OCI-LY3 (cell line): ENCODE measurements at regions not wholly inside any gene's neighbourhood (a gene's known extent, or its start where the extent isn't known, plus 50 kb on each side); places are given as distances from the start of the nearest gene placed in this dataset.

Source experiments
- H2AFZ ChIP-seq: fragments of 200-600, 300-600 bp; shearing (Covaris generic); 2 replicates; pipeline ENCODE4 v1.6.0; 2014; ENCODE audit warnings: antibody characterized with exemption, low read depth, low read length
- H3K27ac ChIP-seq: fragments of 200-600, 300-600 bp; sonication (generic); 2 replicates; pipeline ENCODE4 v1.5.1; 2014; ENCODE audit warnings: mild to moderate bottlenecking, low read length, moderate library complexity, mixed read lengths
- H3K27me3 ChIP-seq: fragments of 200-600, 300-600 bp; sonication (generic); 2 replicates; pipeline ENCODE4 v1.6.1; 2014; ENCODE audit warnings: low read depth, low read length, mixed read lengths
- H3K36me3 ChIP-seq: fragments of 200-600, 300-600 bp; sonication (generic); replicated peaks from 2 replicates; pipeline ENCODE3; 2014; ENCODE audit warnings: low read depth, low read length, mixed read lengths
- H3K4me1 ChIP-seq: fragments of 300-600, 200-600 bp; sonication (generic); 2 replicates; pipeline ENCODE4 v1.6.1; 2014; ENCODE audit warnings: low read length, mixed read lengths
- H3K4me2 ChIP-seq: fragments of 200-600, 300-600 bp; sonication (generic); 2 replicates; pipeline ENCODE4 v1.6.1; 2014; ENCODE audit warnings: low read length, mixed read lengths
- H3K4me3 ChIP-seq: fragments of 300-600, 200-600 bp; sonication (generic); 2 replicates; pipeline ENCODE4 v1.5.1; 2014; ENCODE audit warnings: antibody characterized with exemption, mild to moderate bottlenecking, low read length, moderate library complexity
- H3K79me2 ChIP-seq: fragments of 300-600, 200-600 bp; shearing (Covaris generic); 2 replicates; pipeline ENCODE4 v1.6.1; 2014; ENCODE audit warnings: mild to moderate bottlenecking, low read length, mixed read lengths
- H3K9ac ChIP-seq: fragments of 300-600, 200-600 bp; shearing (Covaris generic); 2 replicates; pipeline ENCODE4 v1.6.0; 2014; ENCODE audit warnings: mild to moderate bottlenecking, low read length, moderate library complexity
- H3K9me3 ChIP-seq: fragments of 200-600, 300-600 bp; shearing (Covaris generic); 2 replicates; pipeline ENCODE4 v1.6.1; 2014; ENCODE audit warnings: low read length, mixed read lengths; ENCODE audit not compliant: insufficient read depth
- H4K20me1 ChIP-seq: fragments of 200-600, 300-600 bp; sonication (generic); 2 replicates; pipeline ENCODE4 v1.6.1; 2016; ENCODE audit warnings: low read length, mixed read lengths; ENCODE audit not compliant: insufficient read depth
- EZH2phosphoT487 ChIP-seq: fragments of 200-600 bp; shearing (Covaris generic); IDR thresholded peaks from 2 replicates; pipeline ENCODE4 v1.6.1; 2018; ENCODE audit warnings: antibody characterized with exemption, mixed run types, low read depth
- TF ChIP-seq, protein P1 (sequence below): fragments of 200-600, 300-600 bp; sonication (generic); IDR thresholded peaks from 2 replicates; pipeline ENCODE4 v1.5.1; 2014; ENCODE audit warnings: antibody characterized with exemption, low read length, low read depth

DNA sequence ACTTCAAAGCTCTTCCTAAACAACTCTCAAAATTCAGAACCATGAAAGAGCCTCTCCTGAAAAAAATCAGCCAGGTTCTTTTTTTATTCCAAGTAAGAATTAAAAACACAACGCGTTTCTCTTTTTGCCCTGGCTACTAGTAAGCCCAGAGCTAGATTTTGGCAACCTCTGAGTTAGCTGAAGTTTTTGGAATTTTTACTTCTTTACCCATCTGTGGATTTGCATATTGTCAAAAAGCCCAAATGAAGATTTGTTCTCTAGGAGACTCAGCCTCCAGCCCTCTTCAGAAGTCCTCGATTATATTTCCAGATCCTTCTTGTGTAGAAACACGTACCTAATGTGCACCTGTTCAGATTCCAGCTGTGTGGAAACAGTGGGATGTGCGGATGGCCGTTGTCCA is 517.9 kb downstream of the TBC1D22A start:
- Histone ChIP-seq H3K36me3 (no peaks in the 10 kb centered on the region), H3K79me2 (no peaks in the 10 kb centered on the region), H3K9ac (no peak overlapping the region), H2AFZ (no peak overlapping the region), H3K4me3 (no peak overlapping the region), H3K4me2 (no peak overlapping the region), H3K27me3 (peaks cover 20% of the 10 kb centered on the region; the same call in 1 of the 2 replicates), H3K4me1 (no peaks in the 10 kb centered on the region), H3K9me3 (no peaks in the 10 kb centered on the region), H4K20me1 (no peaks in the 10 kb centered on the region), H3K27ac (no peak overlapping the region)
- TF ChIP-seq, protein P1, sequence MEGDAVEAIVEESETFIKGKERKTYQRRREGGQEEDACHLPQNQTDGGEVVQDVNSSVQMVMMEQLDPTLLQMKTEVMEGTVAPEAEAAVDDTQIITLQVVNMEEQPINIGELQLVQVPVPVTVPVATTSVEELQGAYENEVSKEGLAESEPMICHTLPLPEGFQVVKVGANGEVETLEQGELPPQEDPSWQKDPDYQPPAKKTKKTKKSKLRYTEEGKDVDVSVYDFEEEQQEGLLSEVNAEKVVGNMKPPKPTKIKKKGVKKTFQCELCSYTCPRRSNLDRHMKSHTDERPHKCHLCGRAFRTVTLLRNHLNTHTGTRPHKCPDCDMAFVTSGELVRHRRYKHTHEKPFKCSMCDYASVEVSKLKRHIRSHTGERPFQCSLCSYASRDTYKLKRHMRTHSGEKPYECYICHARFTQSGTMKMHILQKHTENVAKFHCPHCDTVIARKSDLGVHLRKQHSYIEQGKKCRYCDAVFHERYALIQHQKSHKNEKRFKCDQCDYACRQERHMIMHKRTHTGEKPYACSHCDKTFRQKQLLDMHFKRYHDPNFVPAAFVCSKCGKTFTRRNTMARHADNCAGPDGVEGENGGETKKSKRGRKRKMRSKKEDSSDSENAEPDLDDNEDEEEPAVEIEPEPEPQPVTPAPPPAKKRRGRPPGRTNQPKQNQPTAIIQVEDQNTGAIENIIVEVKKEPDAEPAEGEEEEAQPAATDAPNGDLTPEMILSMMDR: no peak
- TF ChIP-seq EZH2phosphoT487: no peak

DNA sequence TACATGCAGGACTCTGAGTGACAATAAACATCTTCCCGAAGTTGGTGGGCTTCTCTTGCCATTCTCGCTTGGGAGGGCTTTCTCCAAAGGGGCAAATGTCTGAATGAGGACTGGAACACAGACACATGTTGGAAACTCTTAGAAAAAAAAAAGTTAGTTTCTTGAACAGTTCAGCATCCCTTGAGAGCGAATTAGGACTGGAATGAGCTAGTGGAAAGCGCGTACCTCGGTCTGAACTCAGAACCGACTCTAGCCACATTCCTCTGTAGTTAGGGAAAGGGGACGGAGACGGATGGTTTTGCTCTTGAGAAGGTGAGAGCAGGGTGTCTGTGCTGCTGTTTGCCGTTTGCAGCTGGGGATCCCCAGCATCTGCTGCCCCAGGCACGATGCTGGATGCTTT is 517.3 kb downstream of the TBC1D22A start:
- Histone ChIP-seq H4K20me1 (no peaks in the 10 kb centered on the region), H3K4me1 (no peaks in the 10 kb centered on the region), H3K4me3 (no peak overlapping the region), H3K27me3 (peaks cover 21% of the 10 kb centered on the region; the same call in 1 of the 2 replicates), H3K36me3 (no peaks in the 10 kb centered on the region), H3K9ac (no peak overlapping the region), H3K9me3 (no peaks in the 10 kb centered on the region), H3K27ac (no peak overlapping the region), H3K4me2 (no peak overlapping the region), H2AFZ (no peak overlapping the region), H3K79me2 (no peaks in the 10 kb centered on the region)
- TF ChIP-seq EZH2phosphoT487: no peak
- TF ChIP-seq, protein P1: no peak

DNA sequence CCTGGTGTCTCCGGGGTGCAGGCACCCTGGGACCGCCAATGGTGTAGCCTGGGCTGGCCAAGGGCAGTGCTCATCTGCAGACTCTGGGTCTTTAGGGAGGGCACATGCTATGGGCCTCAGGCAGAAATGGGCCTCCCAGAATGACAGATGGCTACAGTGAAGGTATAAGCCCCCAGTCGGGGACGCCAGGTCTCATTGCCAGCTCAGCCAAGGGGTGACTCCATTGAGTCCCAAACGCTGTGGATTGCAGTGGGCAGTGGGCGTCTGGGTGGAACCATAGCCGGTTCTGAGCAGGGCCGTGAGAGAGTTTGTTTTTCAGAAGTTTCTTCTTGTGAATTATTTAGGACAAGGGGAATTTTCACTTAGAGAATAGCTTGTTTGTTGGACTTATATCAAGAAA is 516.9 kb downstream of the TBC1D22A start:
- Histone ChIP-seq H3K79me2 (no peaks in the 10 kb centered on the region), H3K4me2 (no peak overlapping the region), H3K9me3 (no peaks in the 10 kb centered on the region), H3K27ac (no peak overlapping the region), H3K27me3 (peaks cover 24% of the 10 kb centered on the region; the same call in 1 of the 2 replicates), H3K4me3 (no peak overlapping the region), H3K4me1 (no peaks in the 10 kb centered on the region), H3K9ac (no peak overlapping the region), H2AFZ (no peak overlapping the region), H4K20me1 (no peaks in the 10 kb centered on the region), H3K36me3 (no peaks in the 10 kb centered on the region)
- TF ChIP-seq, protein P1: no peak
- no peak for TF ChIP-seq EZH2phosphoT487

DNA sequence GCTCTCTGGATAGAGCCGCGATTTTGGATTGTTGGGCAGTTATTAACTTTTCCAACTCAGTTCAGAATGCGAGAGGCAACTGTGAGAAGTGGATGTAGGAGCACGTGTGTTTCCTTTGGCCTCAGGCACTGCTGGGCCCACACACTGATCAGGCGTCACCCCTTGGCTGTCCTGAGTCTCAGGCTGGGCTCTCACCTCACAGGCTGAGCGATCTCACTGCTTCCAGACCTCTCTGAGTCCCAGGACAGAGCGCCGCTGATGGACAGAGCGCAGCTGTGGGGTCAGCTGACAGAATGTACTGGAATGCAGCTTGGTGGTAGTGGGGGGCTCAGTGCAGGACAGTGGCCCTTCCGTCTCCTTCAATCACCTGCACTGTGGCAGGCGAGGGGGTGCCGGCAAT is 516.2 kb downstream of the TBC1D22A start:
- peaks cover 24% of the 10 kb centered on the region; the same call in 1 of the 2 replicates for H3K27me3 ChIP-seq
- H2AFZ ChIP-seq: no peak overlapping the region
- H3K4me1 ChIP-seq: no peaks in the 10 kb centered on the region
- H4K20me1 ChIP-seq: no peaks in the 10 kb centered on the region
- H3K27ac ChIP-seq: no peak overlapping the region
- no peaks in the 10 kb centered on the region for H3K79me2 ChIP-seq
- no peak overlapping the region for H3K4me3 ChIP-seq
- no peaks in the 10 kb centered on the region for H3K36me3 ChIP-seq
- no peak for TF ChIP-seq EZH2phosphoT487
- TF ChIP-seq, protein P1: no peak
- H3K9ac ChIP-seq: no peak overlapping the region
- H3K4me2 ChIP-seq: no peak overlapping the region
- H3K9me3 ChIP-seq: no peaks in the 10 kb centered on the region
